ENCODE measurements at regions not wholly inside any gene's neighbourhood (a gene's known extent, or its start where the extent isn't known, plus 50 kb on each side); places are given as distances from the start of the nearest gene placed in this dataset.
A peak's percentile ranks its signal among the peaks of the same experiment; 100 is the strongest.

DNA sequence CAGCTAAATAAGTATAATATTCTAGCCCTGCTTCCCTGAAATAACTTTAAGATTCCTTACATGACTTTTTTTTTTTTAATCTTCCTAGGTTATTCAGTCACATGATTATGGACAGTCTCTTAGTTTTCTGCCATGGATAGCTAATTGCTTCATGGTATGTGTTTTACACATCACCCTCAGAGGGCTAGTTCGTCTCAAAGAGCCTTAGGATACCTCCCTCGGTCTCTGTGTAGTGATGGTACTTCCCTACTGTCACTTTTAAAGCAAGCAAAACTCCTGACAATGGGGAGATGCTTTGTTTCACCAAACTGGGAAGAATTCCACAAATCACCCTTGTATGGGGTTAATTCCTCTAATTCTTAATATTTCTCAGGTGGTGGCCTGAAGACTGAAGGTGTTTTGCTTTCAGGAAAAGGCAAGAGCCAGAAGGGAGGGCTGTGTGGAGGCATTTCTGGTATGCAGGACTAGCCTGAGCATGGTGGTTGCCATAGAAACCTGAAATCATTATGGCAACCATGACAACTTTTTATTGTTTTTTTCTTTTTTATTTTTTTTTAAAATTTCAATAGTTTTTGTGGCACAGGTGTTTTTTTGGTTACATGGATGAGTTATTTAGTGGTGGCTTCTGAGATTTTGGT lies 70.4 kb downstream of the BEX3 start:
- H3K4me3 Mint-ChIP-seq (ENCODE audit: unreplicated experiment), result no peak overlapping the region
- intact Hi-C loops (cut with micrococcal nuclease), result no loop called here
- ChIA-PET POLR2A (interaction anchor here (0.9 to 1.8 kb wide), 5 partner anchors 45 to 90 kb away, joined by 3 to 7 read pairs (median 5); partner anchors contain the start of gene TCEAL9), CTCF (interaction anchor here (0.9 to 1.0 kb wide), 2 partner anchors 15 to 17 kb away, joined by 3 read pairs; no protein-coding TSS in a partner anchor)
- H3K9me3 Mint-ChIP-seq (ENCODE audit: unreplicated experiment), result no peaks in the 10 kb centered on the region
- TF ChIP-seq, protein P1, sequence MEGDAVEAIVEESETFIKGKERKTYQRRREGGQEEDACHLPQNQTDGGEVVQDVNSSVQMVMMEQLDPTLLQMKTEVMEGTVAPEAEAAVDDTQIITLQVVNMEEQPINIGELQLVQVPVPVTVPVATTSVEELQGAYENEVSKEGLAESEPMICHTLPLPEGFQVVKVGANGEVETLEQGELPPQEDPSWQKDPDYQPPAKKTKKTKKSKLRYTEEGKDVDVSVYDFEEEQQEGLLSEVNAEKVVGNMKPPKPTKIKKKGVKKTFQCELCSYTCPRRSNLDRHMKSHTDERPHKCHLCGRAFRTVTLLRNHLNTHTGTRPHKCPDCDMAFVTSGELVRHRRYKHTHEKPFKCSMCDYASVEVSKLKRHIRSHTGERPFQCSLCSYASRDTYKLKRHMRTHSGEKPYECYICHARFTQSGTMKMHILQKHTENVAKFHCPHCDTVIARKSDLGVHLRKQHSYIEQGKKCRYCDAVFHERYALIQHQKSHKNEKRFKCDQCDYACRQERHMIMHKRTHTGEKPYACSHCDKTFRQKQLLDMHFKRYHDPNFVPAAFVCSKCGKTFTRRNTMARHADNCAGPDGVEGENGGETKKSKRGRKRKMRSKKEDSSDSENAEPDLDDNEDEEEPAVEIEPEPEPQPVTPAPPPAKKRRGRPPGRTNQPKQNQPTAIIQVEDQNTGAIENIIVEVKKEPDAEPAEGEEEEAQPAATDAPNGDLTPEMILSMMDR (IDR thresholded peaks at IDR 0.05; ENCODE audit: unreplicated experiment), result no peak
- H3K27ac Mint-ChIP-seq (ENCODE audit: low read depth, unreplicated experiment), result peak overlapping the region; percentile 61
- H3K4me1 Mint-ChIP-seq (ENCODE audit: insufficient read depth, unreplicated experiment), result peaks cover 16% of the 10 kb centered on the region
- BruUV-seq (replicated peaks), result no TSS peak
- H3K27me3 Mint-ChIP-seq (ENCODE audit: insufficient read depth, unreplicated experiment), result no peaks in the 10 kb centered on the region
- peaks cover 6% of the 10 kb centered on the region for H3K36me3 Mint-ChIP-seq (ENCODE audit: insufficient read depth, unreplicated experiment)
- DNase-seq (ENCODE audit: unreplicated experiment), result peak; percentile 21
